GM19043 (cell line): ENCODE measurements at regions not wholly inside any gene's neighbourhood (a gene's known extent, or its start where the extent isn't known, plus 50 kb on each side); places are given as distances from the start of the nearest gene placed in this dataset.

Experiments
- ATAC-seq: cut with Tn5 transposase; IDR thresholded peaks from one replicate; pipeline ENCODE4 v1.9.1; 2021; ENCODE audit warnings: low read depth; ENCODE audit not compliant: unreplicated experiment

DNA sequence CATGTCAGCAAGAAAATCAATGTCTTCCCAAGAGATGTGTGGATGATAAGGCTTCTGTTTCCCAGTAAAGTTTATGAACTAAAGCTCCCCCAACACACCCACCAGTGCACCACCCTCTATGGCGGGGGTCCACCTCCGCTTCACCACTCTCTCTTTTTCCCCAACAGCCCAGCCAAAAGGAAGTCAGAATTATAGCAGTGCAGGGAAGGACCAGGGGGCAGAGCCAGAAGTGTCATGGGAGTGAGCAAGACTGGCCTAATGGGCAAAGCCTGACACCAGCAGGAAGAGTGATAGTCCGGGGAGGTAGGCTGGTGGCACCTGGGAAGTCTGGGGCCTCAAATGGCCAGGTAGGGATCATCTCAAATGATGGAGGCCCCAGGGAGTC is 167.7 kb downstream of the ZFP36L2 start:
- no peak for ATAC-seq

GRCh38 chr2:43057742-43058725 is 168.4 kb downstream of the ZFP36L2 start:
- no peak for ATAC-seq

- no peak for ATAC-seq
These were observed 169.2 kb downstream of the ZFP36L2 start for GRCh38 chr2:43057026-43057741.

DNA sequence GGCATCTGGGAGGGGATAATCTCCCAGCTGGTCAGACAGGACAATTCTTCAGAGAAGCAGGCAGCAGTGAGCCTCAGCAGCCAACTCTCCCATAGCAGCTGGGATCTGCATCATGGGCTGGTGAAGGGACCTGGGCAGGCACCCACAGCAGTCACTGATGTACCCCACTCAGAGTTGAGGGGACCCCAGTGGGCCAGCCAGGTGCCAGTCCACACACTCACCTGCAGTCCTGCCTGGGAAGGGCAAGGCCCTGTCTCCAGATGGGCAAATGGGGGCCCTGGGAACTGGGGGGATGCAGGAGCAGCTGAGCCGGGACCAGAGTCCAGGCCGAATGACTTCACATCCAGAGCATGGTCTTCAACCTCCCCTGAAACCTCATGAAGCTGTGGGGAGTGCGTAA is 170.4 kb downstream of the ZFP36L2 start:
- no peak for ATAC-seq

DNA sequence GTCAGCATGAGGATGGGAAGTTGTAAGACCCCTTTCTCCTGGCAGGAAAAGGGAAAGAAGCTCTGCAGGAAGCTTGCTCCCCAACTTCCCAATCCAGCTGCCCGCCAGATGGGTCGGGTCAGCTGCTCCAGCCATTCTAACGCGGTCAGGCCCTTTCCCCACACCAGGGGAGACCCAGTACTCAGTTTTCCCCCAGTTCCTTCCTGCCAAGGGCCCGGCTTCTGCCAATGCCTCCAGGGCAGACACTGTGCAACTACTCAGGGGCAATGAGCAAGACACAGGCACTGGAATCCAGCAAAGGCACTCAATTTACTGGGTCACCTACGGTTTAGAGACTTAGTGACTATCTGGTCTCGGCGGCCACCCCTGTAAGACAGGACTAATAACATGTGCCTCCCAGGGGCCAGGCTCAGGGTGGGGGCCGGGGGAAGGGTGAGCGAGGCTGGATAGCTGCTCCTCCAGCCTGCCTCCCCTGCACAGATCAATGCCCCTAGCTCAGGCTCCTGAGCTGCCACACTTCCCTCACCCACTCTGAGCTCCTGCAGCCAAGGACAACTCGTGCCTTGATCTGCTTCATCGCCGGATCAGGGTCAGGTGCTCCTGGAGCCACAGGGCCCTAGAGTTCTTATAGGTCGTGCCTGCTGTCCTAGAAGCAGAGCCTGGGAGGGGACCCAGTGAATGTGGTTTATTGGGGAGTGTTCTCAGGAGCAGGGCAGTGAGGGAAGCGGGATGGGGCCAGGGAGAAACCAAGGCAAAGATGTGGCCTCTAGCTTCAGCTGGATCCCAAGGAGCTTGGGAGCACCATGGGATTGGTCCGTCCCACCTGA is 171.1 kb downstream of the ZFP36L2 start:
- no peak for ATAC-seq

- ATAC-seq, result no peak
These were observed 172.0 kb downstream of the ZFP36L2 start for GRCh38 chr2:43054367-43054766.

DNA sequence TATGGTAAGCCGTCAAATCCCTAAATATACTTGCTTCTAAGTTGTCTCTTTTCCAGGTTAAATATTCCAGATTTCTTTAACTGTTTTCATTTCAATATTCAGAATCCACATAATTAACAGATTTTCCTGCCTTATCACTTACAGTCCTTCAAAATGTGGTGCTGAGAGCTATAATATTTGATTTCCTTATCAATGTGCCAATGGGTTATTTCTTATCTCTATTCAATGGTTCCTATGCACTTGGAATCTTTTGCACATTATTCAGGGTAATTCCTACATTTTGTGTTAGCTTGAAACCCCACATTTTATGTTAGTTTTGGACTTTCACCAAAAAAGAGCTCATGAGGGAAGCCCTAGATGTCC is 173.5 kb downstream of the ZFP36L2 start:
- no peak for ATAC-seq

DNA sequence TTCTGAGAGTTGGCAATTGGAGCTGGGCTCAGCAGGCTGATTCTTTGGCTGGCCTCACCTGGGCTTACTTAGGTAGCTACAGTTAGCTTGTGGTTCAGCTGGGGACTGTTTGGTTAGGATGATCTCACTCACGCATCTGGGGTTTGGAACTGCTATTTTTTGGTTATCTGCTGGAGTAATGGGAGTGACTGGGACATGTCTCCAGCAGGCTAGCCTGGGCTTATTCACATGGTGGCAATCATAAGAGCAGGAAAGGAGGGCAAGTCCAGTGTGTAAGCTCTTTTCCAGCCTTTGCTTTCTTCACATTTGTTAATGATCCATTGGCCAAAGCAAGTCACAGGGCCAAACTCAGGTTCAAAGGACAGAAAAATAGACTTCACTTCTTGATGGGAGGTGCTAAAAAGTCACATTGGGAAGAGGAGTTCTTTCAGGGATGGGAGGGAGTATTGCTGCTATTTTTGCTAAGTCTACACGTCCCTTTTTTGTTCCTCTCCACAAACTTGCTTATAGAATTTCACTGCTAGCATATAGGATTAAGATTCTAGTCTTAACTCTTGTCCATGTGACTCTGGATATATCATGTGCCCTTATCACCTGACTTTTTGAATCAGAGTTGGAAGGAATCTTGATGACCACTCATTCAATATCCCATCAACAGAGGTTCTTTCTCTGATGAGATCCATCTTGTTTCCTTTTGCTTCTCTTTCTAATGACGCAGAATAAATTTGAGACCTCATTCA is 174.0 kb downstream of the ZFP36L2 start:
- no peak for ATAC-seq

DNA sequence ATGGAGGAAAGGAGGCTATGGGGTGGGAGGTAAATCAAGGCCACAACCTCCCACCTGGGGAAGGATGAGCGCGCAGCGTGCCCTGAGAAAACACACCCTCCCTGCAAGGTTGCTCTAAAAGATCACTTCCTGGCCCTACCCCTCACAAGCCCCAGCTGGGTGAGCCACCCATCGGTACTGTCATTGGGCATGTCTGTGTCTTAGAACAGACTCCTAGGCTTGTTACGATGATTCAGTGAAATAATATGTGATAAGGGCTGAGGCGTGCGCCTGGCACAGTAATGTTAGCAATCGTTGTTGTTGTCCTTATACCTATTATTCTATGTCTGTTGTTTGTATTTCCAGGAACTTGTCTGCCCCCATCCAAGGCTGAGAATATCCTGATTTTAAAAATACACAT is 175.1 kb downstream of the ZFP36L2 start:
- ATAC-seq, result no peak

DNA sequence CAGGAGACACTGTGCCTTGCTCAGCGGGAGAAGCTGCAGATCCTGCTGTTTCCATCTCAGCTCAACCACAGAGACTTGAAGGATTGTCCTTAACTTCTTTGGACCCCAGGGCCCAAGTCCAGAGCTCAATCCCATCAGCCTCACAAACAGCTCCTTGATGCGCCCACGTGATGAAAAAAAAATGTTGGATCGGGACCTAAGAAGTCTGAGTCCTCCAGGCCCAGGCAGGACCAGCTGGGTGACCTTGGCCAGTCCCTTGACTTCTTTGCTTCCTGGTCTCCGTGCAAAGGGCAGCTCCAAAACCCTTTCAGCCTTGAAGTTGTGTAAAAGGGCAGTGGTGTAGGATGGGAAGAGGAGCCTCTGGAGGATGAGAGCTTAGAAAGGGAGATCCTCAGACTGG is 175.5 kb downstream of the ZFP36L2 start:
- ATAC-seq, result no peak

GRCh38 chr2:43049836-43050801 is 176.3 kb downstream of the ZFP36L2 start:
- no peak for ATAC-seq

DNA sequence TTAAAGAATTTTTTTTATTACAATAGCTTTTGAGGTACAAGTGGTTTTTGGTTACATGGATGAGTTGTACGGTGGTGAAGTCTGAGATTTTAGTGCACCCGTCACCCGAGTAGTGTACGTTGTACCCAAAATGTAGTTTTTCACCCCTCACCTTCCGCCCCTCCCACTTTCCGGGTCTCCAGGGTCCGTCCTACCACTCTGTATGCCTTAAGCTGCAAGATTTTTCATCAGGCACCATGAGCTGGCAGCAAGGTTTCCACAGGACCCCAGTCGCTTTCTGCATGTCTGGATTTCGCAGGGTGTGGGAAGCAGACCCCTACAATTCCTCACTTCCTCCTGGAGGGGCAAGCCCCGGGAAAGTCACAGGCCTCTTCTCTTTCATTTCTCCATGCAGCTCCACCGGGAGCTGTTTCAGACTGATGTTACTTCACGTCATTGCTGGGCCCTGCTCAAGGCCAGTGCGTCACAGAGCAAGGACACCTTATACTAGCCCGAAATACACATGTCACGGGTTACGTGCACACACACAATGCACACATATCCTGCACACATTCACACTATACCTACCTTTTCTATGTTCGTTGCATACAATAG is 179.1 kb downstream of the ZFP36L2 start:
- ATAC-seq, result no peak

DNA sequence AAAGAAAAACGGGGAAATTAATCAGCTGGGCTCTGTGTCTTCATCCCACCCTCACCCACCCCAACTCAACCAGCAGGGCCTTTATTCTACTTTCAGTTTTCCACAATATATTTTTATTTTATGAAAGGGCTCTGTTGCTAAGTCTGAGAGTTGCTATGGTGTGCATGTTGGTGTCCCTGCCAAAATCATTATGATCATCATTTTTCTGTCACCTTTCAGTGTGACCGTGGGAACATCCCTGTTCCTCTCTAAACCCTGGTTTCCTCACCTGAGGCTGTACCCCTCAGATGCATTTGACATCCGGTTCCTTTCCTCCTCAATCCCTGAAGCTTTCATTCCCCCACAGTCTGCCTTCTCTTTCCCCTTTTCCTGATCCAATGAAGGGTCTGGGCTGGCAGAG is 180.5 kb downstream of the ZFP36L2 start:
- ATAC-seq, result no peak

- no peak for ATAC-seq
These were observed 182.2 kb downstream of the ZFP36L2 start for GRCh38 chr2:43044093-43044681.

GRCh38 chr2:43043553-43043870 is 182.9 kb downstream of the ZFP36L2 start:
- ATAC-seq, result no peak

DNA sequence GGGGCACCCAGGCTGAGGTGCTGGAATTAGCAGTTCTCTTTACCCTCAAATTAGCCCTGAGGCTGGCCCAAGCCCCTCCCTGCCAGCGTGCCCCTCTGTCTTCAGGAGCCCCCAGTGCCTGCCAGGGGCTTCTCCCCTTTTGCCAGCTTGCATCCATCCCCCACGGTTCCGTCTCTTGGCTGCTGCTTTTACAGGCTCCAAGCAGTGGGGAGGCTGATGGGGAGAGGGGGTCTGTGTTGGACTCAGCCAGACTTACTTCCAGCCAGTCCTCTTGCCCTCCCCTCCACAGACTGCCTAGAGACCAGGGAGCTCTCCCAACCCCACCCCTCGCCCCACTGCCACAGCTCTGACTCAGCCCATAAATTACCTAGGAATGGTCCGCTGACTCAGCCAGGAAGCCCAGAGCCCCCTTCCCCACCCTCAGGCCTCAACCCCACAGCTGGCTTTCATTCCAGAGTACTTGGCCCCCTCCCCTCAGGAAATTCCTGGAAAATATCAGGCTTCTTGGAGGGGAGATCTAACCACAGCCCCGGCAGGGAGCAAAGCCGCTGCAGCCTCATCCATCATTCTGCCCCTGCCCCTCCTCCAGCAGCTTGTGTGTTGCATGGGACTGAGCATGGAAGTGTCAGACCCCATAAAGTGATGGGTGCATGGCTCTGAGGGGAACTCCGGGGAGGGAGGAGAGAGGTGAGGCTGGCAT is 184.6 kb downstream of the ZFP36L2 start:
- ATAC-seq, result no peak

DNA sequence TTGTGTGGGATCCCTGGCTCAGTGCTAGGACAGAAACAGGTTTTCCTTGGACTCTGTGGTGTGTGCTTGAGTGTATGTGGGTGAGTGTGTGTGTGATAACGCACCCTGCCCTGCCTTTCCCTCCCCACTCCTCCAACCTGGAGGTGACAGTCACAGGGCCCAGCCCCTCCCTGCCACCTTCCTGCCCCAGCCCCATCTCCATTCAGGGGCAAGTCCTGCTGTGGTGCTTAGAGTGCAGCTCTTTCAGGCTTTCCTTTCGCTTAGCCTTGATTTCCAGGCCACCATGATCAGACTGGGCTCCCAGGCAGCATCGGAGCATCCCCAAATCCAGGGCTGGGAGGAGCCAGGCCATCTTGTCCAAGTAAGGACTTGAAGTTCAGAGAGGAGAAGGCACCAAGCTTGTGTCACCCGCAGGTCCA is 185.2 kb downstream of the ZFP36L2 start:
- no peak for ATAC-seq
